ENCODE measurements at regions not wholly inside any gene's neighbourhood (a gene's known extent, or its start where the extent isn't known, plus 50 kb on each side); places are given as distances from the start of the nearest gene placed in this dataset.

GRCh38 chr9:87280421-87280820 lies 217.2 kb upstream of the DAPK1 start:
- DNase-seq (ENCODE audit: insufficient read length, low spot score) (no peak), FAIRE-seq (no peak)
- TF ChIP-seq CTCF (IDR thresholded peaks at IDR 0.05; ENCODE audit: insufficient read depth, missing control alignments), result no peak

- TF ChIP-seq CTCF (IDR thresholded peaks at IDR 0.05; ENCODE audit: insufficient read depth, missing control alignments), result no peak
- FAIRE-seq, result no peak
- no peak for DNase-seq (ENCODE audit: insufficient read length, low spot score)
Observed at GRCh38 chr9:87282538-87282937, 215.1 kb upstream of the DAPK1 start.

GRCh38 chr9:87283585-87283984 lies 214.1 kb upstream of the DAPK1 start:
- DNase-seq (ENCODE audit: insufficient read length, low spot score) (no peak), FAIRE-seq (no peak)
- no peak for TF ChIP-seq CTCF (IDR thresholded peaks at IDR 0.05; ENCODE audit: insufficient read depth, missing control alignments)

GRCh38 chr9:87285183-87285850 lies 212.3 kb upstream of the DAPK1 start:
- FAIRE-seq (no peak), DNase-seq (ENCODE audit: insufficient read length, low spot score) (no peak)
- no peak for TF ChIP-seq CTCF (IDR thresholded peaks at IDR 0.05; ENCODE audit: insufficient read depth, missing control alignments)

GRCh38 chr9:87286506-87286905 lies 211.2 kb upstream of the DAPK1 start:
- TF ChIP-seq CTCF (IDR thresholded peaks at IDR 0.05; ENCODE audit: insufficient read depth, missing control alignments), result no peak
- no peak for FAIRE-seq

GRCh38 chr9:87290241-87291052 lies 207.2 kb upstream of the DAPK1 start:
- FAIRE-seq, result no peak
- TF ChIP-seq CTCF (IDR thresholded peaks at IDR 0.05; ENCODE audit: insufficient read depth, missing control alignments), result no peak
- no peak for DNase-seq (ENCODE audit: insufficient read length, low spot score)

More at GRCh38 chr9:87286506-87286905, 211.2 kb upstream of the DAPK1 start:
- DNase-seq (ENCODE audit: insufficient read length, low spot score), result no peak
